H1 (cell line): ENCODE measurements at regions not wholly inside any gene's neighbourhood (a gene's known extent, or its start where the extent isn't known, plus 50 kb on each side); places are given as distances from the start of the nearest gene placed in this dataset.

Source experiments
- CREB1 ChIP-seq: IDR thresholded peaks from 2 replicates; pipeline ENCODE4 v1.6.1; 2012; ENCODE audit warnings: inconsistent platforms
- POLR2AphosphoS5 ChIP-seq: IDR thresholded peaks from 2 replicates; pipeline ENCODE4 v1.6.1; 2011; ENCODE audit warnings: low read depth, low read length
- TF ChIP-seq, protein P1 (sequence below): IDR thresholded peaks from 2 replicates; pipeline ENCODE4 v1.6.1; 2012; ENCODE audit warnings: inconsistent platforms

DNA sequence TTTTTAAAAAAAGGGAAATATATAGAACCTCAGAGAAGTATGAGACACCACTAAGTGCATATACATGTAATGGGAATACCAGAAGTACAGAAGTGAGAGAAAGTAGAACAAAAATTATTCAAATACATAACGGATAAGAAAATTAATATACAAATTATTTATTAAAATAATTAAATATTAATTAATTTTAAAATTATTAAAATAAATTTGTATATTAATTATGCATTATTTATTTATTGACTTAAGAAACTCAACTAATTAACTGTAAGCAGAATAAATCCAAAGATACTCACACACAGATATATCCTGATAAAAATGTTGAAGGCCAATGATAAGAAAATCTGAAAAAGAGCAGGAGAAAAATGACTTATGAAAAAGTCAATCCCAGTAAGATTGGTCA is 1333.5 kb upstream of the CELF2 start (continued):
- TF ChIP-seq CREB1 (no peak), POLR2AphosphoS5 (no peak)
- TF ChIP-seq, protein P1, sequence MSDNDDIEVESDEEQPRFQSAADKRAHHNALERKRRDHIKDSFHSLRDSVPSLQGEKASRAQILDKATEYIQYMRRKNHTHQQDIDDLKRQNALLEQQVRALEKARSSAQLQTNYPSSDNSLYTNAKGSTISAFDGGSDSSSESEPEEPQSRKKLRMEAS, result no peak
